ENCODE measurements at regions not wholly inside any gene's neighbourhood (a gene's known extent, or its start where the extent isn't known, plus 50 kb on each side); places are given as distances from the start of the nearest gene placed in this dataset.
"Not testable (repeated sequence)": the region's sequence is repeated elsewhere in the genome, so short reads cannot be mapped to it uniquely, and the experiment has no call there.

GRCh38 chr2:49801898-49802450 lies 647.7 kb upstream of the FSHR start:
- no peak for DNase-seq

- DNase-seq, result no peak
Observed at GRCh38 chr2:49798570-49798969, 644.3 kb upstream of the FSHR start.

- no peak for DNase-seq
Observed at GRCh38 chr2:49796266-49796665, 642.0 kb upstream of the FSHR start.

DNA sequence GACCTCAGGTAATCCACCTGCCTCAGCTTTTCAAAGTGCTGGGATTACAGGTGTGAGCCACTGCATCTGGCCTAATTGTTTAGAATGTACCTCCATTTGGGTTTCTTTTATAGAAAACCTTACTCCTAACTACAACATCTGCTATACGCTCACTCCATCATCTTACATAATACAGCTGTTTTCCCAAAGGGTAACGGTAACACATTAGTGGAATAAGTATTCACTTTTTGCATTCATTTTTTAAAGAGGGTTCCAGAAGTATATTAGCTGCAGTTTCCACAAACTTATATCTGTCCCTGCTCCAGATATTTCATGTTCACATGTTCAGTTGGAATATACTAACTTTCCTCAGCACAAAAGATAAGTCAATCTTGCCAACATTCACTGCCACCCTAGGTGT lies 640.1 kb upstream of the FSHR start:
- no peak for DNase-seq

DNA sequence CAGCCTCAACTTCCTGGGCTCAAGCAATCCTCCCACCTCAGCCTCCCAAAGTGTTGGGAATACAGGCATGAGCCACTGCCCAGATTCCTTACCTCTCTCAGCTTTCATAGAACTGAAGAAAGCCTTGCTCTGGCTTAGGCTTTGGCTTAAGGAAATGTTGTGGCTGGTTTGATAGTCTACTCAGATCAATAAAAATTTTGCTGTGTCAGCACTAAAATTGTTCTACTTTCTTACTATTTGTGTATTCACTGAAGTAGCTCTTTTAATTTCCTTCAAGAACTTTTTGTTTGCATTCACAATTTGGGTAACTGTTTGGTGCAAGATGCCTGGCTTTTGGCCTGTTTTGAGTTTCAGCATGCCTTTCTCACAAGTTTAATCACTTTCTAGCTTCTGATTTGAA lies 634.0 kb upstream of the FSHR start:
- no peak for DNase-seq

GRCh38 chr2:49780949-49781348 lies 626.6 kb upstream of the FSHR start:
- DNase-seq, result no peak

DNA sequence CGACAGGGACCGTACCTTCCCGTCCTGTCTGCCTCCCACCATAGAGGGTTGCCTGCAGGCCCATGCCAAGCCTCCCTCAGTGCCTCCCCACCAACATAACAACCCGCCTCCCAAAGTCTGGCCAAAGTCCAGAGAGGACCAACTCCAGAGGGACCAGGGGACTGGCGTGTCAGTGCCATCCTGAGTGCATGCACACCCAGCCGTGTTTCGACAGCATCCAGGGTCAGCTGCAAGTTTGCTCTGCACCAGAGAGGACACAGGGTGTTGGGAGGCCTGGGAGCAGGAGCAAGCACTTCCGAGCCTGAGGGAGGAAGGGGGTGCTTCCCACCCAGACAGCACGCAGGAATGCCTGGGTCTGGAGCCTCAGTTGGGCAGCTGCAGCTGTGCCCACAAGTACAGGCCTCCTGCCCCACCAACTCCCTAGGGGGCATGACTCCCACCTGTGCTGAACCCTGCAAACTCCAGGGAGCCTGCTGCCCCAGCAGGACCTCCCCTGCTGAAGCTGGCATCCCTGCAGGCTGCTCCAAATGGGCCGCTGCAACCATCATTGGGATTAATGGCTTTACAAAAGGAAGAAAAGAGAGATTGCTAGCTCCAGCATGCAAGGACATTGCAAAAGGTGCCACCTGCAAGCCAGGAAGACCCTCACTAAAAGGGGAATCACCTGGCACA lies 618.1 kb upstream of the FSHR start:
- no peak for DNase-seq

DNA sequence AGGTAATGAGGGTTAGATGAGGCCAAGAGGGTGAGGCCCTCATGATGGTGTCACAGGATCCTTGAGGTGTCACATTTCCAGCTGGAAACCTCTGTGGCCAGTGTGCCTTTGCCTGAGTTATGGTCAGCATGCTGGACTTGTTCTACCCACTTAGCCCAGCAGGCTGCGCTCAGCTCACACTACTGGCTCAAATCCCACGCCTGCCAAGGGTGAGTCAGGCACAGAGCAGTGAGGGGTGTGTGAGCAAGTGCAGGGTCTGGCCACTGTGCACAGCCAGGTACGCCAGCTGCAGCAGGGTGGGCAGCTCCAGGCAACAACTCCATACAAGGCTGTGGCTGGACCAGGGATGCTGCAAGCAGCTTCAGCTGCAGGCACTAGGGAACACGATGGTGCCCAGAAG lies 616.6 kb upstream of the FSHR start:
- peak; percentile 11 for DNase-seq

DNA sequence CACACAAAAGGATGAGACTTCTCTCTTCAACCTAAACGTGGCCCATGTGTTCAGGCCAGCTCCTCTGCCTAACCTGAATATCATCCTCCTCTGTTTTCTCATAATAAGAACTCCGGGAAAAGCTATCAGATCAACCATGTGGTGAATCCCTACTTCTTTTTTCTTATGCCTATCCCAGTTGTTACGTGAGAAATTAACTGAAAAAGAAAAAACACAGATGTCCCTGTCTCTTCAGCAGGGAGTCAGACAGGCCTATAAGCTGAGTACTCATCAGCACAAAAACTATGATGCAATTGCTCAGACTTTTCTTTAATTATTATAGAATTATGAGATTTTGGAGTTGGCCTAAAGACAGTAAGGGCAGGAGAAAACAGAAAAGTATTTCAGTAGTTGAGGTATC lies 613.0 kb upstream of the FSHR start:
- DNase-seq, result no peak

DNA sequence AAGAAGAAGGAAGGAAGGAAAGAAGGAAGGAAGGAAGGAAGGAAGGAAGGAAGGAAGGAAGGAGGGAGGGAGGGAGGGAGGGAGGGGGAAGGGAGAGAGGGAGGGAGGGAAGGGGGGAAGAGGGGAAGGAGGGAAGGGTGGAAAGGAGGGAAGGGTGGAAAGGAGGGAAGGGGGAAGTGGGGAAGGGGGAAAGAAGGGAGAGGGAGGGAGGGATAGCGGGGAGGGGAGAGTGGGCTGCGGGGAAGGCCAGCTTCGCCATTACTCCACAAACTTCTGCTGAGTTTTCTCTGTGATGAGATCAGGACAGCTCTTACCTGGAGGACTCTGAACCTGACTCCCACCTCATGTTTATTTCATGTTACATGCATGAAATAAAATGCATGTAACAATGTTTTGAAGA lies 601.5 kb upstream of the FSHR start:
- no peak for DNase-seq

DNA sequence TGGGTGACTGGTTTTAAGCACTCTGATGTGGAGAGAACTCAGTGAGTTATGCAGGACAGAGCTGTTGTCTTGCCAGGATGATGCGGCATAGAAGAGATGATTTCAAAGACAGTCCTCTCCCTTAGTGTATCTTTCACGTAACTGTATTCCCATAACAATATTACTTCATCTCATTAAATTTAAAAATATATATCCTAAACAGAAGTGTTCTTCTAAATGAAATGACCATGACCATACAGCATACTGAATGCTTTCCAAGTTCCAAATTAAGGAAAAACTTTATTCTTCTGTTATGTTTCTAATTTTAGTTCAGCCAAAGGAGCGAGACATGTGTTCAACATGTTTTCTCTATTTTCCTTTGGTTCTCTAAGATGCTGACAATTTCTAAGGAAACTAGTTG lies 600.1 kb upstream of the FSHR start:
- no peak for DNase-seq

DNA sequence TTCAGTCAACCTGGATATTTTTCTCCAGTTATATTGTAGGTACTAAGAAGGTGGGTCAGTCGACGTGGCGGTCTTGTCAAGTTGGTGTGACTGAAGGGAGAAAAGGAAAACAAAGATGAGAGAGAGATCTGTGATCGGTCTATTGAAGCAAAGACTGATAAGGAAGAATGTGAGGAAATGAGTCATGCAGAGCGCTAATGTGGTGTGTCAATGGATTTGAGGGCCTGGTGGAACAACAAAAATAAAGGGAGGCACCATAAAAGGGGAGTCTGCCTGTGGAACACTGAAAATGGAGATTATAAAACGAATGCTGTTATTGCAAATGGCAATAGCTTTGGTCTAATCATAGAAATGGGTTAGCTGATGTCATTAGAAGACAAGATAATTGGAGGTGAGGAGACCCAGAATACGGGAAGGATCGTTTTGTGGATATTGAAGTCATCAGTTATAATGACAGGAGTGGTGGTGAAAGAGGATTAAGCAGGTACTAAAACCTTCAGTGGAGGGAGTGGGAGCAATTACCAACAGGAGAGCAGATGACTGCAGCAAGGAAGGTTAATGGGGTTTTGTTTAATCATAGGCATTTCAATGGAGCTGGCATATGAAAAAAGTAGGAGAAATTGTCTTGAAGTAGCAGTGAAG lies 599.1 kb upstream of the FSHR start:
- DNase-seq, result no peak

- DNase-seq, result no peak
Observed at GRCh38 chr2:49737606-49738005, 583.3 kb upstream of the FSHR start.

DNA sequence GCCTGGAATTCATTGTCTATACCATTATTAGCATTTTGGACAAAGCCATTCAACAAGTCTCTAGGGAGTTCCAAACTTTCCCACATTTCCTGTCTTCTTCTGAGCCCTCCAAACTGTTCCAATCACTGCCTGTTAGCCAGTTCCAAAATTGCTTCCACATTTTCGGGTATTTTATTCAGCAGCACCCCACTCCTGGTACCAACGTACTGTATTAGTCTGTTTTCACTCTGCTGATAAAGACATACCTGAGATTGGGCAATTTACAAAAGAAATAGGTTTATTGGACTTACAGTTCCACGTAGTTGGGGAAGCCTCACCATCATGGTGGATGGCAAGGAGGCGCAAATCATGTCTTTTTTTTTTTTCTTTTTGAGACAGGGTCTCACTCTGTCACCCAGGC lies 578.6 kb upstream of the FSHR start:
- not testable (repeated sequence) for DNase-seq

DNA sequence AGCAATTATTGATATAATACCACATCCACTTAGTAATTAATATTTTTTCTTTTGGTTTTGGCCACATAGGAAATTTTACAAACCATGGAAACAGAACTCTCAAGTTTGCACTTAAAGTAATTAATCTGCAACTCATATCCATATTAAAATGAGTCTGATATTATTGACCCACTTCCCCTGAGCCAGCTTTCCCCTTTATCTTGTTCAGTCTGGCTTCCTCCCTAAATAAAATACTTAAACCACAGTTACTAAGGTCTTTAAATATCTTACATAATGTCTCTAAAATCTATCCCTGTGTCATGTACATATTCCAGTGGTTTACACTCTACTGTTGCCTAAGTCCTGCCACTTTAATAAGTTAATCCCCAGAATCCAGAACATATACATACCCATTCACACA lies 564.9 kb upstream of the FSHR start:
- DNase-seq, result no peak

DNA sequence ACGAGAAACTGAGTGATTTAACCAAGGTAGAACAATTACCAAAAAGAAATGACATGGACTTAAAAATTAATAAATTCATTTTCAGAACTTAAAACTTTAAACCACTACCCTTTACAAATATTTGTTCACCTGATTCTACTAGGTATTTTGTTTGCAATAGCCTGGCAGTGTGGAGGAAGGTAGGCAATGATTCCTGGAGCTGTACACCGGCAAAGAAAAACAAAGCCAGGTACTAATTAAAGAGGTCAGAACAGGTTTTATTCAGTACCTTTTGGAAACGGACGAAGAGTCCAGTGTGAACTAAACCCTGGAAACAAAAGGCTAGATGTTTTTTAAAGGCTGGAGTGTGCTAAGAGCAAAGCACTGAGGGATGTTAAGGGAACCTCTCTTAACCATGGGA lies 561.3 kb upstream of the FSHR start:
- DNase-seq, result no peak

- DNase-seq, result no peak
Observed at GRCh38 chr2:49714454-49714853, 560.1 kb upstream of the FSHR start.

GRCh38 chr2:49702740-49703139 lies 548.4 kb upstream of the FSHR start:
- DNase-seq, result no peak

GRCh38 chr2:49693961-49694360 lies 539.6 kb upstream of the FSHR start:
- no peak for DNase-seq

DNA sequence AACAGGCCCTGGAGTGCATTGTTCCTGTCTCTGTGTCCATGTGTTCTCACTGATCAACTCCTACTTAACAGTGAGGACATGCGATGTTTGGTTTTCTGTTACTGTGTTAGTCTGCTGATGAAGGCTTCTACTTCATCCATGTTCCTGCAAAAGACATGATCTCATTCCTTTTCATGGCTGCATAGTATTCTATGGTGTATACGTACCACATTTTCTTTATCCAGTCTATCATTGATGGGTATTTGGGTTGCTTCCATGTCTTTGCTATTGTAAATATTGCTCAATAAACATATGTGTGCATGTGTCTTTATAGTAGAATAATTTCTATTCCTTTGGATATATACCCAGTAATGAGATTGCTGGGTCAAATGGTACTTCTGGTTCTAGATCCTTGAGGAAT lies 537.7 kb upstream of the FSHR start:
- not testable (repeated sequence) for DNase-seq

DNA sequence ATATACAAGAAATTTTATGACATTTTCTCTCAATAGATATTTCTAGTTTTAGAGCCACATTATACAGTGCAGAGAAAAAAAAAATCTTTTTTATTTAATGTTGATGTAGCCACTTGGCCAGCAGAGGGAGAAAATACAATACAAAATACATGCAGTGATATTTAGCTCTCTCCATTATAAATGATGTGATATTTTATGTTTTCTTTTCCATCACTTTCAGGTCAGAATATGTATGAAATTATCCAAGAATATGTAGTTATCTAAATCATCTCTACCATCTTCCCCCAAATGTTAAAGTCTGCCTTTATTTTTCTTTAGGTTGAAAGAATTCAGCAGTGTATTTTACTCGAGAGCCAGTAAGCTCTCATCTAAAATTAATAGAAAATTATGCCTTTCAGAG lies 533.6 kb upstream of the FSHR start:
- DNase-seq, result peak; percentile 3

- DNase-seq, result no peak
Observed at GRCh38 chr2:49686897-49687442, 532.7 kb upstream of the FSHR start.

- DNase-seq, result no peak
Observed at GRCh38 chr2:49686291-49686690, 532.0 kb upstream of the FSHR start.

- no peak for DNase-seq
Observed at GRCh38 chr2:49677227-49677626, 522.9 kb upstream of the FSHR start.

DNA sequence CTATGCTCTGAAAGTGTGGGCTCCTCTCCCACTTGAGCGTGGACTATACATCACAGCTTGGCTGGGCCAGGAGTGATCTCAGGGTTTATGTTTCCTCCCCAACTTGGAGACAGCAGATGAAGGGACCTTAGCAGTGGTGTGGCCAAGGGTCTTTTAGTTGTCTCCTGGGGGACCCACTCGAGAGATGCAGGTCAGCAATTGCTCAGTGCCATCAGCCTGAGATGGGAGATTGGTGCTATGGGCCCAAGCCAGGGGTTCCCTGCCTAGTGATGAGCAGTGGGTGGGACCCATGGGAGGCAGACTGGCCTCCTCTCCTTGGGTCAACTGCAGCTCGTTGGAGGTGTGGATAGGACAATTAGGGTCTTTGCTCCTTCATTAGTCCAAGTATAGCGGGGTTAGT lies 510.5 kb upstream of the FSHR start:
- DNase-seq, result no peak
